ENCODE measurements at regions not wholly inside any gene's neighbourhood (a gene's known extent, or its start where the extent isn't known, plus 50 kb on each side); places are given as distances from the start of the nearest gene placed in this dataset.

GRCh38 chr5:23367874-23368273 lies 139.5 kb upstream of the PRDM9 start:
- intact Hi-C loops (cut with micrococcal nuclease): no loop called here
- H3K4me3 Mint-ChIP-seq: no peak overlapping the region
- Histone ChIP-seq H3K4me3 (ENCODE audit: control extremely low read depth in 1 of 5, extremely low read depth in 1 of 5, insufficient read depth in 1 of 5, low read depth in 2 of 5, low read length in 4 of 5) (no peak overlapping the region), H4K20me1 (ENCODE audit: control insufficient read depth, insufficient read depth, low read length, poor library complexity, severe bottlenecking) (no peaks in the 10 kb centered on the region), H3K9me3 (ENCODE audit: control extremely low read depth in 1 of 3, control insufficient read depth in 2 of 3, insufficient read depth in 1 of 3, low read length in 2 of 3) (peaks cover 0 to 2% (median 0%) of the 10 kb centered on the region in 3 donors), H2AFZ (ENCODE audit: insufficient read depth, low read depth, low read length, poor library complexity, severe bottlenecking) (no peak overlapping the region), H3K27ac (ENCODE audit: low read length in 2 of 2) (no peak overlapping the region), H3K27me3 (replicated peaks in 1 of 4; ENCODE audit: control extremely low read depth in 1 of 4, control insufficient read depth in 3 of 4, insufficient read depth in 4 of 4, low read length in 3 of 4) (no peaks in the 10 kb centered on the region), H3K79me2 (ENCODE audit: control insufficient read depth, insufficient read depth, low read length) (no peaks in the 10 kb centered on the region), H3K9ac (ENCODE audit: low read length) (no peak overlapping the region), H3K36me3 (replicated peaks in 1 of 2; ENCODE audit: control extremely low read depth in 1 of 2, control insufficient read depth in 1 of 2, extremely low read depth in 1 of 2, insufficient read depth in 2 of 2, low read length in 1 of 2) (no peaks in the 10 kb centered on the region), H3K4me1 (ENCODE audit: control insufficient read depth in 2 of 2, insufficient read depth in 2 of 2, low read length in 2 of 2) (no peaks in the 10 kb centered on the region), H3K4me2 (replicated peaks; ENCODE audit: low read depth, low read length, poor library complexity, severe bottlenecking) (no peak overlapping the region)
- no peak for ATAC-seq (ENCODE audit: low read depth)
- WGBS (ENCODE audit: insufficient coverage): no CpG with 5 or more reads among the region's 1 CpG
- TF ChIP-seq EZH2 (IDR thresholded peaks at IDR 0.05; ENCODE audit: borderline replicate concordance, insufficient read depth, low read depth, low read length, poor library complexity, severe bottlenecking) (no peak), CTCF (IDR thresholded peaks at IDR 0.05) (no peak)
- no peaks in the 10 kb centered on the region for H3K4me1 Mint-ChIP-seq
- H3K27ac Mint-ChIP-seq: no peak overlapping the region
- DNase-seq: no peak
- peaks cover 5% of the 10 kb centered on the region for H3K9me3 Mint-ChIP-seq (ENCODE audit: insufficient read depth)
- ChIA-PET CTCF (no interaction called here), POLR2A (no interaction called here)
- H3K27me3 Mint-ChIP-seq: no peaks in the 10 kb centered on the region

DNA sequence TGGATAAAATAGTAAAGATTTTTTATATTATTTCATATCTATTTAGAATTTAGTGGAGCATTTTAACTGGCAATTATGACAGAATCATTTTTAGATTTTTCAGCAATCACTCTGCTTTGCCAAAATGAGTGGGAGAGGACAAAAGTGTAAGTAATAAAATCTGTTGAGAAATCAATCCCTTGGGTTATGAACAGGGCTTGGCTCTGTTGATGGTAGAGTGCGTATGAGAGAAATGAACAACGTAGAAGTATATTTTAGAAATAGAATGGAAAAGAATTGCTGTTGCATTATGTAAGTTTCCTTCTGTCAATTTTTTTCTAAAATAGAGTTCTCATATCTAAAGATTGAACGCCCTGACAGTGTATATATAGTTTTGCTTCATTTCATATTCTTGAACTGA lies 154.1 kb upstream of the PRDM9 start:
- no peak overlapping the region for H3K4me2 ChIP-seq (replicated peaks; ENCODE audit: low read depth, low read length, poor library complexity, severe bottlenecking)
- no CpG with 5 or more reads among the region's 3 CpGs for WGBS (ENCODE audit: insufficient coverage)
- Mint-ChIP-seq H3K4me3 (no peak overlapping the region), H3K27ac (no peak overlapping the region), H3K4me1 (no peaks in the 10 kb centered on the region), H3K9me3 (ENCODE audit: insufficient read depth) (no peaks in the 10 kb centered on the region), H3K27me3 (no peaks in the 10 kb centered on the region)
- CTCF ChIA-PET: no interaction called here
- H3K79me2 ChIP-seq (ENCODE audit: control insufficient read depth, insufficient read depth, low read length): no peaks in the 10 kb centered on the region
- intact Hi-C loops (cut with micrococcal nuclease): no loop called here
- H4K20me1 ChIP-seq (ENCODE audit: control insufficient read depth, insufficient read depth, low read length, poor library complexity, severe bottlenecking): no peaks in the 10 kb centered on the region
- TF ChIP-seq CTCF (IDR thresholded peaks at IDR 0.05) (no peak), EZH2 (IDR thresholded peaks at IDR 0.05; ENCODE audit: borderline replicate concordance, insufficient read depth, low read depth, low read length, poor library complexity, severe bottlenecking) (no peak)
- ATAC-seq (ENCODE audit: low read depth): no peak
- H3K4me3 ChIP-seq (ENCODE audit: control extremely low read depth in 1 of 5, extremely low read depth in 1 of 5, insufficient read depth in 1 of 5, low read depth in 2 of 5, low read length in 4 of 5): no peak overlapping the region
- no peaks in the 10 kb centered on the region for H3K27me3 ChIP-seq (replicated peaks in 1 of 4; ENCODE audit: control extremely low read depth in 1 of 4, control insufficient read depth in 3 of 4, insufficient read depth in 4 of 4, low read length in 3 of 4)
- no peak overlapping the region for H3K27ac ChIP-seq (ENCODE audit: low read length in 2 of 2)
- DNase-seq: no peak
- H3K36me3 ChIP-seq (replicated peaks in 1 of 2; ENCODE audit: control extremely low read depth in 1 of 2, control insufficient read depth in 1 of 2, extremely low read depth in 1 of 2, insufficient read depth in 2 of 2, low read length in 1 of 2): no peaks in the 10 kb centered on the region
- no peak overlapping the region for H3K9ac ChIP-seq (ENCODE audit: low read length)
- no peaks in the 10 kb centered on the region for H3K9me3 ChIP-seq (ENCODE audit: control extremely low read depth in 1 of 3, control insufficient read depth in 2 of 3, insufficient read depth in 1 of 3, low read length in 2 of 3)
- no peaks in the 10 kb centered on the region for H3K4me1 ChIP-seq (ENCODE audit: control insufficient read depth in 2 of 2, insufficient read depth in 2 of 2, low read length in 2 of 2)
- POLR2A ChIA-PET: no interaction called here
- no peak overlapping the region for H2AFZ ChIP-seq (ENCODE audit: insufficient read depth, low read depth, low read length, poor library complexity, severe bottlenecking)
